ENCODE measurements at regions not wholly inside any gene's neighbourhood (a gene's known extent, or its start where the extent isn't known, plus 50 kb on each side); places are given as distances from the start of the nearest gene placed in this dataset.

DNA sequence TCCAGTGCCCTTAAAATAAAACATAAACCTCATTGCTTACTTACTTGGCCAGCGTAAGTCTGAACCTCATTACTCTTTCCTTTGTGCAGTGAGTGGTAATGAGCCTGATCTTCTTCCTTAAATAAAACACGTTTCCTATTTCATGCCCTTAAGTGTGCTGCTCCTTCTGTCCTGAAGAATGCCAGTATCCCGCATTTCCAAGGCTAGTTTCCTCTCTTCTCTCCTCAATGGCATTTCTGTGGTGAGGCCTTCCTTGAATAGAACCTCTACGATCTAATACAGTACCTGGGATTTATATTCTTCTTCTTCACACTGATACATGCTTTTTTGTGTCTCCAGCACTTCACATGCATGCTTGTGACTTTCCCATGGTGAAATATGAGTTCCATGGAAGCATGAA, 523.4 kb upstream of the CDH4 start:
- TF ChIP-seq, protein P1, sequence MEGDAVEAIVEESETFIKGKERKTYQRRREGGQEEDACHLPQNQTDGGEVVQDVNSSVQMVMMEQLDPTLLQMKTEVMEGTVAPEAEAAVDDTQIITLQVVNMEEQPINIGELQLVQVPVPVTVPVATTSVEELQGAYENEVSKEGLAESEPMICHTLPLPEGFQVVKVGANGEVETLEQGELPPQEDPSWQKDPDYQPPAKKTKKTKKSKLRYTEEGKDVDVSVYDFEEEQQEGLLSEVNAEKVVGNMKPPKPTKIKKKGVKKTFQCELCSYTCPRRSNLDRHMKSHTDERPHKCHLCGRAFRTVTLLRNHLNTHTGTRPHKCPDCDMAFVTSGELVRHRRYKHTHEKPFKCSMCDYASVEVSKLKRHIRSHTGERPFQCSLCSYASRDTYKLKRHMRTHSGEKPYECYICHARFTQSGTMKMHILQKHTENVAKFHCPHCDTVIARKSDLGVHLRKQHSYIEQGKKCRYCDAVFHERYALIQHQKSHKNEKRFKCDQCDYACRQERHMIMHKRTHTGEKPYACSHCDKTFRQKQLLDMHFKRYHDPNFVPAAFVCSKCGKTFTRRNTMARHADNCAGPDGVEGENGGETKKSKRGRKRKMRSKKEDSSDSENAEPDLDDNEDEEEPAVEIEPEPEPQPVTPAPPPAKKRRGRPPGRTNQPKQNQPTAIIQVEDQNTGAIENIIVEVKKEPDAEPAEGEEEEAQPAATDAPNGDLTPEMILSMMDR (conservative IDR thresholded peaks at IDR 0.05): no peak
- no peak overlapping the region for H3K9ac ChIP-seq (ENCODE audit: extremely low read depth, low read length, poor library complexity, severe bottlenecking)
- no peak overlapping the region for H3K27ac ChIP-seq (ENCODE audit: low read depth, low read length)
- no peak overlapping the region for H3K4me3 ChIP-seq (ENCODE audit: low read length)
- H3K4me1 ChIP-seq (ENCODE audit: control insufficient read depth, insufficient read depth, low read length): no peaks in the 10 kb centered on the region
- H3K4me1 Mint-ChIP-seq: peaks cover 13% of the 10 kb centered on the region
- DNase-seq: peak; percentile 36
- H3K4me3 Mint-ChIP-seq: no peak overlapping the region
- peaks cover 6% of the 10 kb centered on the region for H3K27me3 Mint-ChIP-seq (ENCODE audit: insufficient read depth)
- H3K36me3 Mint-ChIP-seq (ENCODE audit: low read depth): no peaks in the 10 kb centered on the region
- H3K9me3 ChIP-seq (ENCODE audit: control insufficient read depth, low read length): peaks cover 6% of the 10 kb centered on the region
- no peaks in the 10 kb centered on the region for H3K36me3 ChIP-seq (ENCODE audit: control insufficient read depth, insufficient read depth, low read length)
- 64 to 71% methylated on average over 4 of the region's 4 CpGs for WGBS, 2 experiments (ENCODE audit: insufficient coverage in 1 of 2, insufficient read length in 1 of 2)
- H3K27ac Mint-ChIP-seq: peak overlapping the region; percentile 52
- peaks cover 3% of the 10 kb centered on the region for H3K9me3 Mint-ChIP-seq
- H3K27me3 ChIP-seq (ENCODE audit: control insufficient read depth, insufficient read depth, low read length, poor library complexity, severe bottlenecking): peaks cover 10% of the 10 kb centered on the region

DNA sequence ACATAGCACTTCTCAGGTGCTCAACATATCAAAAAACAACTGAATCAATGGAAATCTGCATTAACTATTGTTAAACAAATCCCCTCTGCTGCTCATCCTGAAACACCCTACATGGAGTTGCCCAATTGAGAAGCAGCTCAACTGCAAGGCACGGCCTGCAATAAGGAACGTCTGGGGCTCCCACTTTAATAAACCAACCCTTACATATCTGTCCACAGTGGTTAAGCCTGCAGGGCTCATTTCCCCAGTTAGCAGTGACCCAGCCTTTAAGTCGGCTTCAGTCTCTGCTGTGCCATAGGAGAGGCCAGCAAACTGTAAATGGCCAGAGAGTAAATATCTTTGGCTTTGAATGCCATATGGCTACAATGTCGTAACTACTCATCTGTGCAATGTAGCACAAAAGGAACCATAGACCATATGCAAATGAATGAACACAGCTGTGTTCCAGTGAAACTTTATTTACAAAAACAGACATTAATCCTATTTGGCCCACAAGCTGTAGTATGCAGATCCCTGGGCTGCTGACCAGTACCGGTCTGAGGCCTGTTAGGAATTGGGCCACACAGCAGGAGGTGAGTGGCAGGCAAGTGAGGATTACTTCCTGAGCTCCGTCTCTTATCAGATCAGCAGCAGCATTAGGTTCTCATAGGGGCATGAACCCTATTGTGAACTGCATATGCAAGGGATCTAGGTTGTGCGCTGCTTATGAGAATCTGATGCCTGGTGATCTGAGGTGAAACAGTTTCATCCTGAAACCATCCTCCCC, 522.7 kb upstream of the CDH4 start:
- peaks cover 15% of the 10 kb centered on the region for H3K4me1 Mint-ChIP-seq

DNA sequence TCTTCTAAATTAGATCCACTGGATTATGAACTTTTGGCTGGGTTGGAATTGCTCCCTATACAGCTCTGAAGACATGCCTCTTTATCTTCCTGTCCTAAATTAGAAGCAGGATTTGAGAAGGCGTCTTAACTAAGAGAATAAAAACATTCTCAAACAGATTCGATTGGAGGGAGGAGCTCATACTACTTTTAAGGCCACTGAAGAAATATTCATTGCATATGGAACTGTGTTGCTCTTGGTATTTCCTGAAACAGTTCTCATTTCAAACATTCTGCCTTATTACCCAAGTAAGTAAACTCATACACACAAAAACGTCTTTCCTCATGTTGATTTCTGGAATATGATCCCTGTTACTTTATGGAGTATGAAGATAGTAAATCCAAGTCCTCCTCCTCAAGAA, 519.7 kb upstream of the CDH4 start:
- no peak overlapping the region for H3K27ac Mint-ChIP-seq
- no peaks in the 10 kb centered on the region for H3K36me3 Mint-ChIP-seq (ENCODE audit: low read depth)

More for the DNA sequence above, 522.7 kb upstream of the CDH4 start:
- Mint-ChIP-seq H3K27me3 (ENCODE audit: insufficient read depth) (peaks cover 7% of the 10 kb centered on the region), H3K9me3 (peaks cover 3% of the 10 kb centered on the region), H3K36me3 (ENCODE audit: low read depth) (no peaks in the 10 kb centered on the region), H3K27ac (peak overlapping the region; percentile 52), H3K4me3 (no peak overlapping the region)
- Histone ChIP-seq H3K4me1 (ENCODE audit: control insufficient read depth, insufficient read depth, low read length) (no peaks in the 10 kb centered on the region), H3K4me3 (ENCODE audit: low read length) (no peak overlapping the region), H3K27me3 (ENCODE audit: control insufficient read depth, insufficient read depth, low read length, poor library complexity, severe bottlenecking) (peaks cover 10% of the 10 kb centered on the region), H3K27ac (ENCODE audit: low read depth, low read length) (no peak overlapping the region), H3K9me3 (ENCODE audit: control insufficient read depth, low read length) (peaks cover 6% of the 10 kb centered on the region), H3K9ac (ENCODE audit: extremely low read depth, low read length, poor library complexity, severe bottlenecking) (no peak overlapping the region), H3K36me3 (ENCODE audit: control insufficient read depth, insufficient read depth, low read length) (no peaks in the 10 kb centered on the region)
- WGBS, 2 experiments (ENCODE audit: insufficient coverage in 1 of 2, insufficient read length in 1 of 2): 71% methylated on average over 5 to 7 of the region's 7 CpGs
- TF ChIP-seq, protein P1 (conservative IDR thresholded peaks at IDR 0.05): no peak
- peak; percentile 65 for DNase-seq

More for the DNA sequence above, 519.7 kb upstream of the CDH4 start:
- Histone ChIP-seq H3K9me3 (ENCODE audit: control insufficient read depth, low read length) (no peaks in the 10 kb centered on the region), H3K4me3 (ENCODE audit: low read length) (no peak overlapping the region), H3K27ac (ENCODE audit: low read depth, low read length) (no peak overlapping the region), H3K9ac (ENCODE audit: extremely low read depth, low read length, poor library complexity, severe bottlenecking) (no peak overlapping the region), H3K4me1 (ENCODE audit: control insufficient read depth, insufficient read depth, low read length) (no peaks in the 10 kb centered on the region), H3K27me3 (ENCODE audit: control insufficient read depth, insufficient read depth, low read length, poor library complexity, severe bottlenecking) (peaks cover 10% of the 10 kb centered on the region), H3K36me3 (ENCODE audit: control insufficient read depth, insufficient read depth, low read length) (no peaks in the 10 kb centered on the region)
- WGBS, 2 experiments (ENCODE audit: insufficient coverage in 1 of 2, insufficient read length in 1 of 2): 40 to 63% methylated on average over 2 to 3 of the region's 3 CpGs
- no peak for DNase-seq
- TF ChIP-seq, protein P1 (conservative IDR thresholded peaks at IDR 0.05): no peak
- no peak overlapping the region for H3K4me3 Mint-ChIP-seq
- H3K27me3 Mint-ChIP-seq (ENCODE audit: insufficient read depth): peaks cover 7% of the 10 kb centered on the region
- peaks cover 15% of the 10 kb centered on the region for H3K4me1 Mint-ChIP-seq
- peaks cover under 1% of the 10 kb centered on the region for H3K9me3 Mint-ChIP-seq

Measured in endodermal cell (in vitro differentiated cells).